ENCODE measurements at regions not wholly inside any gene's neighbourhood (a gene's known extent, or its start where the extent isn't known, plus 50 kb on each side); places are given as distances from the start of the nearest gene placed in this dataset.

DNA sequence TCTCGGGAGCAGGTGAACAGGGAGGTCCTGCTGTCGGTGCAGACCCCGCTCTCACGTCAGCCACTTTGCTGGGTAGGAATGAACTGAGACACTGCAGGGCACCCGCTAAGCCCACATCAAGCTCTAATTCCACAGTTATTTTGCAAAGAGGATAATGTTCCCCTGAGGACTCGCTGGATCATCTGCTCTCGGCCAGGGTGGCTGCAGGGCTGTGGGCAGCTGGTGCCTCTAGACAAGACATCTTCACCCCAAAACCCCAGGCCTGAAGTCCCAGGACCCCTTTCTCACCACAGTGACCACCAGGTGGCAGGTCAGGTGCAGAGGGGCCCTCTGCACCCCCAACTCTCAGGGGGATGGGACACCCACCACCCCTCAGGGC, 135.1 kb upstream of the PPP1R26 start:
- in situ Hi-C loops (cut with MboI; ENCODE audit: low sequenced_read_pairs, unreplicated experiment) = no loop called here
- TF ChIP-seq, protein P1, sequence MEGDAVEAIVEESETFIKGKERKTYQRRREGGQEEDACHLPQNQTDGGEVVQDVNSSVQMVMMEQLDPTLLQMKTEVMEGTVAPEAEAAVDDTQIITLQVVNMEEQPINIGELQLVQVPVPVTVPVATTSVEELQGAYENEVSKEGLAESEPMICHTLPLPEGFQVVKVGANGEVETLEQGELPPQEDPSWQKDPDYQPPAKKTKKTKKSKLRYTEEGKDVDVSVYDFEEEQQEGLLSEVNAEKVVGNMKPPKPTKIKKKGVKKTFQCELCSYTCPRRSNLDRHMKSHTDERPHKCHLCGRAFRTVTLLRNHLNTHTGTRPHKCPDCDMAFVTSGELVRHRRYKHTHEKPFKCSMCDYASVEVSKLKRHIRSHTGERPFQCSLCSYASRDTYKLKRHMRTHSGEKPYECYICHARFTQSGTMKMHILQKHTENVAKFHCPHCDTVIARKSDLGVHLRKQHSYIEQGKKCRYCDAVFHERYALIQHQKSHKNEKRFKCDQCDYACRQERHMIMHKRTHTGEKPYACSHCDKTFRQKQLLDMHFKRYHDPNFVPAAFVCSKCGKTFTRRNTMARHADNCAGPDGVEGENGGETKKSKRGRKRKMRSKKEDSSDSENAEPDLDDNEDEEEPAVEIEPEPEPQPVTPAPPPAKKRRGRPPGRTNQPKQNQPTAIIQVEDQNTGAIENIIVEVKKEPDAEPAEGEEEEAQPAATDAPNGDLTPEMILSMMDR (IDR thresholded peaks at IDR 0.05; ENCODE audit: borderline replicate concordance, control extremely low read depth, extremely low read depth, insufficient read depth, missing control alignments) = no peak
- no peak for DNase-seq (ENCODE audit: low spot score)

DNA sequence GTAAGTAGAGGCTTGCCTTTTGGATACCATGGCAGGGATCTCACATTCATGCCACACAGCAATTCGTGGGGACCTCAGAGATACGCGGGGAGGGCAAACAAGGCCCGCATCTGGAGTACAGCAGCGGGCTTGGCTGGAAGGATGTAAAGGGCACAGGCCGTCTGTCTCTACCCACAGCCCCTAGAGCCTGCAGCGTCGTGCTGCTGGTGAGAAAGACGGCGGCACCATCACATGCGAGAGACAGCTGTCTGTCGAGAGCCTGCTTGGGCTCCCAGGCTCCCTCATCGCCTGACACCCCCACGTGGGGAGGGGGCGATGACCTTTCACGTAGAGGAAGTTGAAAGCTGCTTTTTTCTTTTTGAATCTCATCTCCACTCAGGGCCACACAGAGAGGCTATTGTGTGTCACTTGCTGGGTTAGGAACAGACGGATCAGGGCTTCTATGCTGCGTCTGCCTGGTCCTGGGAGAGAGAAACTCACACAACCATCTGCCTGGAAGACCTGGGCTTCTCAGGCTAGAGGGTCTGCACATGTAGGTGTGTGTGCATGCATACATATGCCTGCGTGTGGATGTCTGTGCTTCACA, 134.6 kb upstream of the PPP1R26 start:
- TF ChIP-seq, protein P1 (IDR thresholded peaks at IDR 0.05; ENCODE audit: borderline replicate concordance, control extremely low read depth, extremely low read depth, insufficient read depth, missing control alignments) = no peak
- in situ Hi-C loops (cut with MboI; ENCODE audit: low sequenced_read_pairs, unreplicated experiment) = no loop called here

DNA sequence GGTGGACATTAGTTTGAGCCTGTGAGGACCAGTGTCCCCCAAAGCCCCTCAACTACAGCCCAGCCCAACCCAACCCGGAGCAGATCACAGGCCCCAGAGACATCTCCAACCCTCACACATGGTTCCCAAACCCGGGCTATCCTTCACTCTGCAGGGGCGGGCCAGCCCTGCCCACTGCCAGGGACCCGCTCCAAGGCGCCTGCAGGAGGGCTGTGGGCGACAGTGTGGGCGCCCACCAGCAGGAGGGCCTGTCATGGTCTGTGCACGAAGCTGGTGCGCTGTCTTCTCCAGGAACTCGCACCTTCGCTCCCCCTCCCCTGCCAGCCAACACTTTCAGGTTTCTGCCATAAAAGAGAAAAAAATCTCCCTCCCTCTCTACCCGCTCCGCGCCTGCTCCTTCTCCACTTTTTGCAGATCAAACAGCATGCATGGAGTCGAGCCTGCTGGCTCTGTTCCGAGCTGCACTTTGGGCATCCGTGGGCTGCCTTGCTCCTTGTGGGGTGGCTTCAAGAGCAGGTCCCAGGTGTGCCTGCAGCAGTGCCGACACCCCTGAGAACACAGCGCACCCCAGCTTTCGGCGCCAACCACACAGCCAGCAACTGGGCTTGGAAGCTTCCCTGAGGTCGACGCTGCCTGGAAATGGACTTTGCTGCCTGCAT, 133.7 kb upstream of the PPP1R26 start:
- in situ Hi-C loops (cut with MboI; ENCODE audit: low sequenced_read_pairs, unreplicated experiment) = no loop called here
- no peak for DNase-seq (ENCODE audit: low spot score)
- TF ChIP-seq, protein P1 (IDR thresholded peaks at IDR 0.05; ENCODE audit: borderline replicate concordance, control extremely low read depth, extremely low read depth, insufficient read depth, missing control alignments) = no peak

More for the DNA sequence above, 134.6 kb upstream of the PPP1R26 start:
- DNase-seq (ENCODE audit: low spot score) = no peak

DNA sequence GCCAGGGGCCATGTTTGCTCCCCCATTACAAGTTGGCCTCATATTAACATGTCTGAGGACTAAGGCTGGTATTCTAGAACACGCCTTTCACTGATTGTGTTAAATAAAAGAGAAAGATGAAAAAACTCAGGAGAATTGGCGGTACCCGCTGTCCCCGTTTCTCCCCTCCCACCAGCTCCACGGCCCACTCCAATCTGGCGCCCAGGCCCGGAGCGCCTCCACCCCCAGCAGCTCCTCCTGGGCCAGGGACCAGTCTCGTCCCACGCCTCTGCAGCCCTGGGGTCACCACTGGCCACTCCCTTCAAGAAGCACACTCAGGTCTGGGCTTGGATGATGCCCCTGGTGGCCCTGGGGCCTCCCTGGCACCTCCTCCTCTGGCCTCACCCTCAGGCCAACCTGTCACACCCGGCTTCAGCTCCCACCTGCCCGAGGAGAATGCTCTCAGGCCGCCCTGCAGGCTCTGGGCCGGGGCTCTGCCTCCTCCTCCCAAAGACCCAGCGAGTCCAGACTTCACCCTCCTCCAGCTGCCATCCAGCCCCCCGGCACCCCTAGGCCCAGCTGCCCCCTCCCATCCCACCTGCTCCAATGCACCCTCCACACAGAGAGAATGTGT, 133.0 kb upstream of the PPP1R26 start:
- DNase-seq (ENCODE audit: low spot score) = no peak
- in situ Hi-C loops (cut with MboI; ENCODE audit: low sequenced_read_pairs, unreplicated experiment) = no loop called here
- TF ChIP-seq, protein P1 (IDR thresholded peaks at IDR 0.05; ENCODE audit: borderline replicate concordance, control extremely low read depth, extremely low read depth, insufficient read depth, missing control alignments) = no peak

DNA sequence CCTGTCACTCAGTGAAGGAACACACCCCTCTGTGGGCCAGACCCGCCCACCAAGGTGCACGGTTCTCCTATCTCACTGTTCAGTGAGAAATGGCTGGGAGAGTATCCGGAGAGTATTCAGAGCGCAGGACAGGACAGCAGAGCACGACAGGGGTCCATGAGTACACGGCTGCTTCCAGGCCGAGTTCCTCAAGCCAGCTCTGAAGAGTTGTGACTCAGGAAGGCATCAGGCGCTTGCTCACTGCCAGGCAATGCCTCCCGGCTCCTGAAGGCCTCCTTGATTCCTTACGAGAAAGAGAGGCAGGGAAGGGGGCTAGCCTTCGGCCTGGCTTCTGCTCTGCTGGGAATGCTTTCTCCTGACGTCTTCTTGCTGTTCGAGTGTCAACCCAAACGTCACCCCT, 132.1 kb upstream of the PPP1R26 start:
- no peak for DNase-seq (ENCODE audit: low spot score)
- in situ Hi-C loops (cut with MboI; ENCODE audit: low sequenced_read_pairs, unreplicated experiment) = no loop called here
- TF ChIP-seq, protein P1 (IDR thresholded peaks at IDR 0.05; ENCODE audit: borderline replicate concordance, control extremely low read depth, extremely low read depth, insufficient read depth, missing control alignments) = no peak

DNA sequence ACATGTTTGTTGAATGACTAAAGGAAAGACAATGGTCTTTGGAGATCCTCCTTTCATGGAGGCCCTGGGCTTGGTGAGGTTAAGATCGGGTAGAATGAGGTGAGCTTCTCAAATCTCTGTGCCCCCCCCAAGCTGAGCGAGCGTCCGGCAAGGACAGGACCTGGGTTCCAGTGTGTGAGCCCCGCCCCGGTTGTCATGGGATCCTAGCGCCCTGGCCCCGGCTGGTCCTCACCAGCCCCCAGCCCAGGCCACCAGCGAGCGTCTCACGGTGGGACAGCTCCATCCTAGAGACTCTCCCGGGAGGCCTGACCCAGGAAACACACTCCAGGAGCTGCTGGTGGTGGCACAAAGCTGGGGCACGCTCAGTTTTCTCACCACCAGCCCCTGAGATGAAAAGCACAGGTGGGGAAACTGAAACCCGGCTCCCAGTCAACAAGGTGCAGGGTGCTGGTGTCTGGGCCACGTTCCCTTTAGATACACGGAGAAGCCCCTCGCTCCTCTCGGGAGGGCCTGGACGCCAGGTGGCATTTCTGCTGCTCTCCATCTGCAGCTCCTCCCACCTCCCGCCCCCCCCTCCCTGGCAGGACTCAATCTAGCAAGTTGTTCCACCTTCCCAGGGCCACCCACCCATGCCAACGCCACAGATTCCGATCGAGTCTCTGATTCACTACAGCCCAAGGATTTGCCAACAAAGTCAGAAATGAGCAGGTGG, 131.3 kb upstream of the PPP1R26 start:
- TF ChIP-seq, protein P1 (IDR thresholded peaks at IDR 0.05; ENCODE audit: borderline replicate concordance, control extremely low read depth, extremely low read depth, insufficient read depth, missing control alignments) = no peak
- DNase-seq (ENCODE audit: low spot score) = no peak
- in situ Hi-C loops (cut with MboI; ENCODE audit: low sequenced_read_pairs, unreplicated experiment) = no loop called here

All from GM13976 (cell line).